HG03159 (cell line): ENCODE measurements at regions not wholly inside any gene's neighbourhood (a gene's known extent, or its start where the extent isn't known, plus 50 kb on each side); places are given as distances from the start of the nearest gene placed in this dataset.
"Not testable (repeated sequence)": the region's sequence is repeated elsewhere in the genome, so short reads cannot be mapped to it uniquely, and the experiment has no call there.

Experiments
- ATAC-seq: cut with Tn5 transposase; IDR thresholded peaks from one replicate; pipeline ENCODE4 v1.9.1; 2021; ENCODE audit warnings: mild to moderate bottlenecking, moderate library complexity; ENCODE audit not compliant: unreplicated experiment

- not testable (repeated sequence) for ATAC-seq
Observed at GRCh38 chr4:9604031-9604892, 160.0 kb downstream of the DEFB131A start.

GRCh38 chr4:9604893-9605190, 160.6 kb downstream of the DEFB131A start:
- ATAC-seq = not testable (repeated sequence)

GRCh38 chr4:9608300-9608699, 164.1 kb downstream of the DEFB131A start:
- no peak for ATAC-seq

GRCh38 chr4:9610321-9610720, 166.1 kb downstream of the DEFB131A start:
- not testable (repeated sequence) for ATAC-seq

GRCh38 chr4:9611101-9611500, 166.9 kb downstream of the DEFB131A start:
- ATAC-seq = no peak

- not testable (repeated sequence) for ATAC-seq
Observed at GRCh38 chr4:9636411-9636810, 145.0 kb upstream of the DRD5 start.

- ATAC-seq = not testable (repeated sequence)
Observed at GRCh38 chr4:9659678-9660077, 121.8 kb upstream of the DRD5 start.

- ATAC-seq = not testable (repeated sequence)
Observed at GRCh38 chr4:9660955-9661354, 120.5 kb upstream of the DRD5 start.

- ATAC-seq = not testable (repeated sequence)
Observed at GRCh38 chr4:9670725-9671124, 110.7 kb upstream of the DRD5 start.

GRCh38 chr4:9677357-9677756, 104.1 kb upstream of the DRD5 start:
- not testable (repeated sequence) for ATAC-seq

GRCh38 chr4:9679704-9680478, 101.5 kb upstream of the DRD5 start:
- no peak for ATAC-seq

- ATAC-seq = not testable (repeated sequence)
Observed at GRCh38 chr4:9683174-9683573, 98.3 kb upstream of the DRD5 start.

- ATAC-seq = not testable (repeated sequence)
Observed at GRCh38 chr4:9685016-9685415, 96.4 kb upstream of the DRD5 start.

- ATAC-seq = no peak
Observed at GRCh38 chr4:9685692-9686091, 95.7 kb upstream of the DRD5 start.

- ATAC-seq = not testable (repeated sequence)
Observed at GRCh38 chr4:9690636-9691237, 90.7 kb upstream of the DRD5 start.

- peak; percentile 100 for ATAC-seq
Observed at GRCh38 chr4:9691238-9692065, 90.0 kb upstream of the DRD5 start.

GRCh38 chr4:9692791-9693491, 88.5 kb upstream of the DRD5 start:
- not testable (repeated sequence) for ATAC-seq

- not testable (repeated sequence) for ATAC-seq
Observed at GRCh38 chr4:9694403-9694802, 87.0 kb upstream of the DRD5 start.

- ATAC-seq = not testable (repeated sequence)
Observed at GRCh38 chr4:9695994-9696393, 85.4 kb upstream of the DRD5 start.

- not testable (repeated sequence) for ATAC-seq
Observed at GRCh38 chr4:9696561-9696960, 84.9 kb upstream of the DRD5 start.
